Gastrocnemius medialis (tissue), 4 donors: ENCODE measurements at regions not wholly inside any gene's neighbourhood (a gene's known extent, or its start where the extent isn't known, plus 50 kb on each side); places are given as distances from the start of the nearest gene placed in this dataset.
"Not testable (repeated sequence)": the region's sequence is repeated elsewhere in the genome, so short reads cannot be mapped to it uniquely, and the experiment has no call there.

ENCODE experiments used
- ATAC-seq, 2 donors: fragments of 150-250 bp; one replicate each; pipeline ENCODE4 v1.9.1; 2016
- DNase-seq, 2 donors: peaks; one replicate each; pipeline ENCODE4 v3.0.0-alpha.2; 2019
- H3K27ac ChIP-seq, 4 donors: fragments of 200-600 bp; sonication (generic); 1 replicate in 1 of 4; 2 replicates in 3 of 4; pipeline ENCODE4 v1.5.1; 2016 to 2018; ENCODE audit warnings: mild to moderate bottlenecking in 2 of 4, moderate library complexity in 1 of 4
- H3K27me3 ChIP-seq, 3 donors: fragments of 200-600 bp; sonication (generic) in 2 of 3; 1 replicate in 1 of 3; 2 replicates in 2 of 3; pipeline versions ENCODE4 v1.5.1 to v1.6.0; 2016 to 2019; ENCODE audit warnings: mild to moderate bottlenecking in 1 of 3, moderate library complexity in 1 of 3
- H3K36me3 ChIP-seq, 2 donors: fragments of 200-600 bp; sonication (generic) in 1 of 2; one replicate each; pipeline ENCODE4 v1.5.1; 2017 to 2018
- H3K4me1 ChIP-seq, 2 donors: fragments of 200-600 bp; sonication (generic) in 1 of 2; one replicate each; pipeline ENCODE4 v1.5.1; 2016 to 2017; ENCODE audit warnings: mild to moderate bottlenecking in 2 of 2
- H3K4me3 ChIP-seq, 4 donors: fragments of 200-600 bp; sonication (generic) in 3 of 4; 1 replicate in 1 of 4; 2 replicates in 3 of 4; pipeline ENCODE4 v1.5.1; 2016 to 2019; ENCODE audit warnings: mild to moderate bottlenecking in 2 of 4
- H3K9me3 ChIP-seq, 3 donors: fragments of 200-600 bp; sonication (generic) in 2 of 3; 1 replicate in 1 of 3; 2 replicates in 2 of 3; pipeline ENCODE4 v1.5.1; 2016 to 2019
- POLR2A ChIP-seq, 2 donors: fragments of 450-650 bp; IDR thresholded peaks; one replicate each; pipeline ENCODE4 v1.6.1; 2017; ENCODE audit warnings: antibody characterized with exemption in 2 of 2, mild to moderate bottlenecking in 2 of 2, moderate library complexity in 2 of 2
- in situ Hi-C, 4 donors: fragments of 200-750 bp; cut with MboI; loops; one replicate each; pipeline versions ENCODE4 v1.15.0 to v1.8.0; 2017; ENCODE audit warnings: low sequenced_read_pairs in 4 of 4
- intact Hi-C: fragments of 100-400 bp; cut with DNase I; formaldehyde crosslinking; loops from one replicate; pipeline ENCODE4 v1.15.1; 2023; ENCODE audit warnings: low total_unique reads
- TF ChIP-seq, protein P1 (sequence below), 5 experiments: fragments of 450-650 bp in 3 of 5; fragments of 200-600 bp in 2 of 5; sonication (generic) in 2 of 5; IDR thresholded peaks in 4 of 5; conservative IDR thresholded peaks in 1 of 5; 1 replicate in 4 of 5; 2 replicates in 1 of 5; pipeline ENCODE4 v1.5.1; 2016 to 2019; ENCODE audit warnings: antibody characterized with exemption in 5 of 5, mild to moderate bottlenecking in 3 of 5, moderate library complexity in 3 of 5

GRCh38 chr7:81231301-81231838 lies 312.5 kb upstream of the SEMA3C start:
- ATAC-seq: no peak
- TF ChIP-seq POLR2A (IDR thresholded peaks at IDR 0.05): no peak
- TF ChIP-seq, protein P1, sequence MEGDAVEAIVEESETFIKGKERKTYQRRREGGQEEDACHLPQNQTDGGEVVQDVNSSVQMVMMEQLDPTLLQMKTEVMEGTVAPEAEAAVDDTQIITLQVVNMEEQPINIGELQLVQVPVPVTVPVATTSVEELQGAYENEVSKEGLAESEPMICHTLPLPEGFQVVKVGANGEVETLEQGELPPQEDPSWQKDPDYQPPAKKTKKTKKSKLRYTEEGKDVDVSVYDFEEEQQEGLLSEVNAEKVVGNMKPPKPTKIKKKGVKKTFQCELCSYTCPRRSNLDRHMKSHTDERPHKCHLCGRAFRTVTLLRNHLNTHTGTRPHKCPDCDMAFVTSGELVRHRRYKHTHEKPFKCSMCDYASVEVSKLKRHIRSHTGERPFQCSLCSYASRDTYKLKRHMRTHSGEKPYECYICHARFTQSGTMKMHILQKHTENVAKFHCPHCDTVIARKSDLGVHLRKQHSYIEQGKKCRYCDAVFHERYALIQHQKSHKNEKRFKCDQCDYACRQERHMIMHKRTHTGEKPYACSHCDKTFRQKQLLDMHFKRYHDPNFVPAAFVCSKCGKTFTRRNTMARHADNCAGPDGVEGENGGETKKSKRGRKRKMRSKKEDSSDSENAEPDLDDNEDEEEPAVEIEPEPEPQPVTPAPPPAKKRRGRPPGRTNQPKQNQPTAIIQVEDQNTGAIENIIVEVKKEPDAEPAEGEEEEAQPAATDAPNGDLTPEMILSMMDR (IDR thresholded peaks at IDR 0.05 in 4 of 5, conservative IDR thresholded peaks at IDR 0.05 in 1 of 5): no peak
- intact Hi-C loops: no loop called here

DNA sequence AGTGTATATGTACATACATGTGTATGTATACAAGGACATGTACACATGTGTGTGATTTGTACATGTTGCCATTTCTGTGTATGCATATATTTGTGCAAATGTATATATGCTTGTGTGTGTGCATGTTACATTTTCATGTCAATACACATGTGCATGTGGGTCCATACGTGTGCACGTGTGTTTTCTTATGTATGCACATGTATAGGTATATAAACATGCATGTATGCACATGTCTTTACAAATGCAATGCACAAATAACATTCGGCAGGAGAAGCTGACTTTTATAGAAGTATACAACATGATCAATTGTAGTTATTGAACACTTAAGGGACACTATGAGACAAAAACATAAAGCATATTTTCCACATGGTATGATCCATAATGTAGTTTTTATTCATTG lies 307.4 kb upstream of the SEMA3C start:
- no peaks in the 10 kb centered on the region for H3K9me3 ChIP-seq
- intact Hi-C loops (no loop called here), in situ Hi-C loops (no loop called here)
- H3K36me3 ChIP-seq: no peaks in the 10 kb centered on the region
- H3K4me3 ChIP-seq: no peak overlapping the region
- H3K27me3 ChIP-seq: no peaks in the 10 kb centered on the region
- H3K4me1 ChIP-seq: no peaks in the 10 kb centered on the region
- no peak for TF ChIP-seq POLR2A (IDR thresholded peaks at IDR 0.05)
- H3K27ac ChIP-seq: no peak overlapping the region
- ATAC-seq (no peak), DNase-seq (no peak)

More at GRCh38 chr7:81231301-81231838, 312.5 kb upstream of the SEMA3C start:
- Histone ChIP-seq H3K27me3 (no peaks in the 10 kb centered on the region), H3K4me1 (peaks cover 0 to 8% of the 10 kb centered on the region in 2 donors), H3K36me3 (no peaks in the 10 kb centered on the region), H3K4me3 (no peak overlapping the region), H3K9me3 (no peaks in the 10 kb centered on the region), H3K27ac (no peak overlapping the region)
- DNase-seq: no peak
- in situ Hi-C loops: no loop called here

GRCh38 chr7:81222692-81223091 lies 303.8 kb upstream of the SEMA3C start:
- H3K27ac ChIP-seq, H3K36me3 ChIP-seq, H3K9me3 ChIP-seq, H3K4me3 ChIP-seq, H3K27me3 ChIP-seq, DNase-seq, in situ Hi-C loops, intact Hi-C loops, H3K4me1 ChIP-seq, ATAC-seq: not testable (repeated sequence)

DNA sequence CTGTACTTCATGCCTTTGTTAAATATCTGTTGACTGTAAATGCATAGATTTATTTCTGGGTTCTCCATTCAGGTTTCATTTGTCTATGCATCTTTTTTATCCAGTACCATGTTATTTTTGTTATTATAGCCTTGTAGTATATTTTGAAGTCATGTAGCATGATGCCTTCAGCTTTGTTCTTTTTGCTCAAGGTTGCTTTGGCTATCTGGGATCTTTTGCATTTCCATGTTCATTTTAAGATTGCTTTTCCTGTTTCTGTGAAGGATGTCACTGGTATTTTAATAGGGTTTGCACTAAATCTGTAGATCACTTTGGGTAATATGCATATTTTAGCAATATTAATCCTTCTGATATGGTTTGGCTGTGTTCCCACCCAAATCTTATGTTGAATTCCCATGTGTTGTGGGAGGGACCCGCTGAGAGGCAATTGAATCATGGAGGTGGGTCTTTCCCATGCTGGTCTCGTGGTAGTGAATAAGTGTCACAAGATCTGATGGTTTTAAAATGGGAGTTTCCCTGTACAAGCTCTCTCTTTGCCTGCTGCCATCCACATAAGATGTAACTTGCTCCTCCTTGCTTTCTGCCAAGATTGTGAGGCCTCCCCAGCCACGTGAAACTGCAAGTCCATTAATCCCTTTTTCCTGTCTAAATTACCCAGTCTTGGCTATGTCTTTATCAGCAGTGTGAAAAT lies 302.8 kb upstream of the SEMA3C start:
- intact Hi-C loops: no loop called here
- H3K27ac ChIP-seq: no peak overlapping the region

GRCh38 chr7:81218480-81219106 lies 299.7 kb upstream of the SEMA3C start:
- no peaks in the 10 kb centered on the region for H3K36me3 ChIP-seq
- in situ Hi-C loops (no loop called here), intact Hi-C loops (no loop called here)
- H3K27ac ChIP-seq: no peak overlapping the region
- DNase-seq (no peak), ATAC-seq (no peak)
- no peaks in the 10 kb centered on the region for H3K27me3 ChIP-seq
- H3K4me1 ChIP-seq: no peaks in the 10 kb centered on the region
- TF ChIP-seq, protein P1 (IDR thresholded peaks at IDR 0.05 in 4 of 5, conservative IDR thresholded peaks at IDR 0.05 in 1 of 5): no peak
- no peak for TF ChIP-seq POLR2A (IDR thresholded peaks at IDR 0.05)
- no peak overlapping the region for H3K4me3 ChIP-seq
- no peaks in the 10 kb centered on the region for H3K9me3 ChIP-seq

More for the DNA sequence above, 302.8 kb upstream of the SEMA3C start:
- no peak for ATAC-seq
- no peak overlapping the region for H3K4me3 ChIP-seq
- no peaks in the 10 kb centered on the region for H3K9me3 ChIP-seq
- H3K4me1 ChIP-seq: no peaks in the 10 kb centered on the region
- H3K27me3 ChIP-seq: no peaks in the 10 kb centered on the region
- TF ChIP-seq, protein P1 (IDR thresholded peaks at IDR 0.05 in 4 of 5, conservative IDR thresholded peaks at IDR 0.05 in 1 of 5): no peak
- no peak for TF ChIP-seq POLR2A (IDR thresholded peaks at IDR 0.05)
- no peak for DNase-seq
- in situ Hi-C loops: no loop called here
- no peaks in the 10 kb centered on the region for H3K36me3 ChIP-seq
